Endothelial cell of umbilical vein (primary cell): ENCODE measurements at regions not wholly inside any gene's neighbourhood (a gene's known extent, or its start where the extent isn't known, plus 50 kb on each side); places are given as distances from the start of the nearest gene placed in this dataset.

Source experiments
- BruUV-seq: library from RNA; stranded (reverse); fragments of 400-500 nt; replicated peaks from 2 replicates; lab custom pipeline; 2021; lab: Mats Ljungman, UMichigan
- CTCF ChIA-PET: fragments of 300-600, 350-600 bp; sonication (Branson Sonifier 250); formaldehyde crosslinking; loops from one replicate; lab custom pipeline; 2021; ENCODE audit warnings: antibody characterized with exemption, inconsistent platforms; lab: Charles Lee
- POLR2A ChIA-PET: fragments of 300-600, 350-600 bp; sonication (Branson Sonifier 250); formaldehyde crosslinking; loops from one replicate; lab custom pipeline; 2021; ENCODE audit warnings: antibody characterized with exemption, inconsistent platforms; lab: Charles Lee
- DNase-seq: peaks from one replicate; pipeline ENCODE4 v3.0.0-alpha.2; 2011; ENCODE audit warnings: low read depth, low spot score
- FAIRE-seq: peaks from 2 replicates; lab custom pipeline; 2011; peaks lifted over from hg19 to GRCh38; lab: Jason Lieb, UNC
- H2AFZ ChIP-seq: 2 replicates; pipeline ENCODE4 v1.6.0; 2012; ENCODE audit warnings: low read depth, low read length, control low read depth, inconsistent platforms
- H3K27ac ChIP-seq: 2 replicates; pipeline ENCODE4 v1.5.1; 2011; ENCODE audit warnings: low read depth, mild to moderate bottlenecking, control low read depth, low read length, moderate library complexity; ENCODE audit not compliant: insufficient read depth
- H3K27me3 ChIP-seq, 2 experiments: 2 replicates each; pipeline versions ENCODE4 v1.6.0 to v1.6.1; 2011; ENCODE audit warnings: low read length in 2 of 2, mixed read lengths in 1 of 2; ENCODE audit not compliant: control insufficient read depth in 2 of 2, insufficient read depth in 2 of 2
- H3K36me3 ChIP-seq, 2 experiments: 2 replicates in 1 of 2; 3 replicates in 1 of 2; pipeline ENCODE4 v1.5.1; 2011; ENCODE audit warnings: low read length in 2 of 2, mild to moderate bottlenecking in 1 of 2, moderate library complexity in 1 of 2; ENCODE audit not compliant: control insufficient read depth in 2 of 2, insufficient read depth in 2 of 2; ENCODE audit errors: extremely low read depth in 1 of 2
- H3K4me1 ChIP-seq: 3 replicates; pipeline ENCODE4 v1.5.1; 2011; ENCODE audit warnings: mild to moderate bottlenecking, low read length; ENCODE audit not compliant: control insufficient read depth, insufficient read depth; ENCODE audit errors: extremely low read depth
- H3K4me2 ChIP-seq: 2 replicates; pipeline ENCODE4 v1.6.1; 2011; ENCODE audit warnings: low read length, control low read depth, mixed read lengths; ENCODE audit not compliant: insufficient read depth
- H3K4me3 ChIP-seq, 3 experiments: fragments of 200-600 bp in 1 of 3; sonication (generic), shearing (Covaris generic) in 1 of 3; replicated peaks in 1 of 3; 2 replicates each; pipeline ENCODE4 v1.5.1; 2011 to 2016; ENCODE audit warnings: control low read depth in 3 of 3, low read length in 3 of 3, mild to moderate bottlenecking in 2 of 3, inconsistent platforms in 1 of 3, low read depth in 1 of 3, moderate library complexity in 1 of 3; ENCODE audit not compliant: insufficient read depth in 1 of 3
- H3K79me2 ChIP-seq: 2 replicates; pipeline ENCODE4 v1.6.0; 2012; ENCODE audit warnings: low read length, inconsistent platforms; ENCODE audit not compliant: control insufficient read depth, insufficient read depth
- H3K9ac ChIP-seq: replicated peaks from 2 replicates; pipeline ENCODE3; 2011; ENCODE audit warnings: low read length, control low read depth; ENCODE audit not compliant: insufficient read depth; ENCODE audit errors: extremely low read depth
- H3K9me1 ChIP-seq: replicated peaks from 3 replicates; pipeline ENCODE4 v1.6.0; 2011; ENCODE audit warnings: mild to moderate bottlenecking, low read length; ENCODE audit not compliant: control insufficient read depth, insufficient read depth; ENCODE audit errors: extremely low read depth
- H3K9me3 ChIP-seq: replicated peaks from 2 replicates; pipeline ENCODE4 v1.5.1; 2012; ENCODE audit warnings: low read length, inconsistent platforms; ENCODE audit not compliant: control insufficient read depth, insufficient read depth
- H4K20me1 ChIP-seq: replicated peaks from 2 replicates; pipeline ENCODE3; 2011; ENCODE audit warnings: mild to moderate bottlenecking, low read length; ENCODE audit not compliant: control insufficient read depth, insufficient read depth; ENCODE audit errors: extremely low read depth
- CTCF ChIP-seq, 2 donors: IDR thresholded peaks; 1 replicate in 1 of 2; 2 replicates in 1 of 2; pipeline ENCODE4 v1.5.1; 2011; ENCODE audit warnings: low read length in 2 of 2, mild to moderate bottlenecking in 2 of 2, moderate library complexity in 2 of 2, control low read depth in 1 of 2, inconsistent platforms in 1 of 2, low read depth in 1 of 2; ENCODE audit not compliant: insufficient read depth in 1 of 2; ENCODE audit errors: extremely low read depth in 1 of 2
- EZH2 ChIP-seq: IDR thresholded peaks from 2 replicates; pipeline ENCODE4 v1.6.1; 2012; ENCODE audit warnings: borderline replicate concordance, low read depth, mild to moderate bottlenecking, moderate library complexity, low read length, inconsistent platforms; ENCODE audit not compliant: severe bottlenecking
- FOS ChIP-seq: IDR thresholded peaks from 2 replicates; pipeline ENCODE4 v1.6.1; 2011; ENCODE audit warnings: mild to moderate bottlenecking, low read length, moderate library complexity, borderline replicate concordance; ENCODE audit not compliant: insufficient read depth
- MAX ChIP-seq: IDR thresholded peaks from 2 replicates; pipeline ENCODE4 v1.6.1; 2011; ENCODE audit not compliant: insufficient read depth, insufficient read length
- POLR2A ChIP-seq: IDR thresholded peaks from 2 replicates; pipeline ENCODE4 v1.6.1; 2012; ENCODE audit warnings: low read depth, mild to moderate bottlenecking, control low read depth, low read length
- POLR2AphosphoS5 ChIP-seq: IDR thresholded peaks from 2 replicates; pipeline ENCODE4 v1.6.1; 2012; ENCODE audit warnings: low read depth, mild to moderate bottlenecking, control low read depth, low read length, moderate library complexity; ENCODE audit not compliant: insufficient read depth
- dilution Hi-C: fragments of 300-500 bp; cut with MboI; formaldehyde crosslinking; loops from one replicate; pipeline ENCODE4 v1.15.0; 2019; ENCODE audit warnings: low sequenced_read_pairs; ENCODE audit not compliant: extremely low pct_ligation_motif_present
- intact Hi-C: fragments of 100-400 bp; cut with micrococcal nuclease; formaldehyde crosslinking; loops from one replicate; pipeline ENCODE4 v1.10.0; 2022

DNA sequence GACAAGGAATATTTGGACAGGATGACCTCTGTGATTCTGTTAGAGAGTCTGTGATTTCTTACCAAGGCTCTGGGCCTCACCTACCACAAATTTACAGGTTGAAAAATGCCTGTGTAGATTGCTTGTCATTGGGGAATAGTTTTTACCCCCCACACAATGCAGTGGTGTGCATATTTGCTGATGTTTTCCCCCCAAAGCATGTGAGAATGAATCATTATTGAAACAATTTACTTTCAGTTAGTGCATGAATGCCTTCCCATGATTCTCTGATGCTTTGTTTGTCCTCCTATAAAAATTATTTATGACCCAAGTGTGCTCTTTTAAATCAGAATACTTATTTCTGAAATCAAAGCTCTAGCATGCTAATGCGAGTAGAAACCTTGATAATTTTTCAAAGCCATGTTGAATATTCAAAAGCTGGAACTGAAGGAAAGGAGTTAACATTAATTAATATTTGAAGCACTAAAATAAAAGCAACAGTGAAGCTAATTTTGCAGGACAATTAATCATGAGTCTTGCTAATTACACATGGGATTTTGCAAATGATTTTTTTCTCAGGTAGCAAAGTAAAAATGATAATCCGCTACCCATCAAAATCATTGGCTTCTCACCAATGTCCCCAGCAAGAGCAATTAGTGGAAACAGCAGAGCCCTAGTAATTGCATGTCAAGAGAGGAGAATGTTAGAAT lies 361.2 kb upstream of the HNRNPA3 start:
- BruUV-seq: no TSS peak
- Histone ChIP-seq H3K4me3 (no peak overlapping the region), H3K9ac (no peak overlapping the region), H3K79me2 (no peaks in the 10 kb centered on the region), H3K4me1 (no peaks in the 10 kb centered on the region), H3K9me3 (no peaks in the 10 kb centered on the region), H3K4me2 (no peak overlapping the region), H3K36me3 (no peaks in the 10 kb centered on the region), H4K20me1 (no peaks in the 10 kb centered on the region), H3K9me1 (no peaks in the 10 kb centered on the region), H3K27me3 (peaks cover 0 to 2% of the 10 kb centered on the region in 2 experiments), H3K27ac (no peak overlapping the region), H2AFZ (no peak overlapping the region)
- ChIA-PET POLR2A (no interaction called here), CTCF (no interaction called here)
- FAIRE-seq: no peak
- TF ChIP-seq CTCF (IDR thresholded peaks at IDR 0.05; ENCODE audit: extremely low read depth in 1 of 2, insufficient read depth in 1 of 2, low read depth in 1 of 2, low read length in 2 of 2): no peak
- TF ChIP-seq FOS: no peak
- TF ChIP-seq POLR2AphosphoS5: no peak
- TF ChIP-seq POLR2A: no peak
- TF ChIP-seq MAX: no peak
- TF ChIP-seq EZH2: no peak
- intact Hi-C loops: no loop called here
- DNase-seq: no peak
- dilution Hi-C loops: no loop called here
